ENCODE measurements at regions not wholly inside any gene's neighbourhood (a gene's known extent, or its start where the extent isn't known, plus 50 kb on each side); places are given as distances from the start of the nearest gene placed in this dataset.

- no peak overlapping the region for H3K4me3 ChIP-seq (replicated peaks; ENCODE audit: insufficient read depth, low read length)
Observed at GRCh38 chr2:66169076-66169475, 265.8 kb upstream of the MEIS1 start.

GRCh38 chr2:66164470-66164869, 270.5 kb upstream of the MEIS1 start:
- H3K4me3 ChIP-seq (replicated peaks; ENCODE audit: insufficient read depth, low read length), result no peak overlapping the region
- no peaks in the 10 kb centered on the region for H3K27me3 ChIP-seq (ENCODE audit: insufficient read depth, poor library complexity, severe bottlenecking)
- no peak for TF ChIP-seq GABPA (IDR thresholded peaks at IDR 0.05; ENCODE audit: low read depth)
- TF ChIP-seq SPI1 (IDR thresholded peaks at IDR 0.05; ENCODE audit: borderline replicate concordance, low read depth), result no peak
- TF ChIP-seq REST (IDR thresholded peaks at IDR 0.05; ENCODE audit: insufficient replicate concordance, low read depth), result no peak
- TF ChIP-seq CTCF (IDR thresholded peaks at IDR 0.05; ENCODE audit: insufficient read depth, low read length), result no peak
- no peak for TF ChIP-seq POLR2AphosphoS5 (IDR thresholded peaks at IDR 0.05; ENCODE audit: low read depth)
- no peak for DNase-seq (ENCODE audit: low read depth in 1 of 2, low spot score in 1 of 2)
- H3K27ac ChIP-seq (replicated peaks), result no peak overlapping the region

More at GRCh38 chr2:66169076-66169475, 265.8 kb upstream of the MEIS1 start:
- DNase-seq (ENCODE audit: low read depth in 1 of 2, low spot score in 1 of 2), result no peak
- H3K27ac ChIP-seq (replicated peaks), result no peak overlapping the region
- H3K27me3 ChIP-seq (ENCODE audit: insufficient read depth, poor library complexity, severe bottlenecking), result no peaks in the 10 kb centered on the region
- TF ChIP-seq GABPA (IDR thresholded peaks at IDR 0.05; ENCODE audit: low read depth) (no peak), POLR2AphosphoS5 (IDR thresholded peaks at IDR 0.05; ENCODE audit: low read depth) (no peak), CTCF (IDR thresholded peaks at IDR 0.05; ENCODE audit: insufficient read depth, low read length) (no peak), SPI1 (IDR thresholded peaks at IDR 0.05; ENCODE audit: borderline replicate concordance, low read depth) (no peak), REST (IDR thresholded peaks at IDR 0.05; ENCODE audit: insufficient replicate concordance, low read depth) (no peak)

- no peak for DNase-seq (ENCODE audit: low read depth in 1 of 2, low spot score in 1 of 2)
- Histone ChIP-seq H3K27ac (replicated peaks) (no peak overlapping the region), H3K27me3 (ENCODE audit: insufficient read depth, poor library complexity, severe bottlenecking) (no peaks in the 10 kb centered on the region), H3K4me3 (replicated peaks; ENCODE audit: insufficient read depth, low read length) (no peak overlapping the region)
- TF ChIP-seq CTCF (IDR thresholded peaks at IDR 0.05; ENCODE audit: insufficient read depth, low read length) (no peak), REST (IDR thresholded peaks at IDR 0.05; ENCODE audit: insufficient replicate concordance, low read depth) (no peak), POLR2AphosphoS5 (IDR thresholded peaks at IDR 0.05; ENCODE audit: low read depth) (no peak), SPI1 (IDR thresholded peaks at IDR 0.05; ENCODE audit: borderline replicate concordance, low read depth) (no peak), GABPA (IDR thresholded peaks at IDR 0.05; ENCODE audit: low read depth) (no peak)
Observed at GRCh38 chr2:66156171-66156570, 278.8 kb upstream of the MEIS1 start.

Measured in HL-60 (cell line).